H9 (cell line): ENCODE measurements at regions not wholly inside any gene's neighbourhood (a gene's known extent, or its start where the extent isn't known, plus 50 kb on each side); places are given as distances from the start of the nearest gene placed in this dataset.

Source experiments
- DNase-seq: peaks from one replicate; pipeline ENCODE4 v3.0.0-alpha.2; 2017
- H2AFZ ChIP-seq: one replicate; pipeline ENCODE4 v1.6.1; 2013; ENCODE audit warnings: mild to moderate bottlenecking, low read length, control low read depth, moderate library complexity
- H2AK5ac ChIP-seq: 2 replicates; pipeline ENCODE4 v1.6.1; 2013; ENCODE audit warnings: low read length, control low read depth, mixed read lengths; ENCODE audit not compliant: insufficient read length
- H2BK120ac ChIP-seq: one replicate; pipeline ENCODE4 v1.6.1; 2013; ENCODE audit warnings: low read depth, mild to moderate bottlenecking, low read length, control low read depth, inconsistent platforms; ENCODE audit not compliant: poor library complexity, severe bottlenecking
- H2BK12ac ChIP-seq: 2 replicates; pipeline ENCODE4 v1.6.1; 2013; ENCODE audit warnings: low read length, control low read depth, mixed read lengths, low read depth; ENCODE audit not compliant: insufficient read length
- H2BK15ac ChIP-seq: 2 replicates; pipeline ENCODE4 v1.6.1; 2013; ENCODE audit warnings: low read depth, low read length, control low read depth
- H2BK20ac ChIP-seq: one replicate; pipeline ENCODE4 v1.6.1; 2013; ENCODE audit warnings: low read depth, mild to moderate bottlenecking, low read length, control low read depth, inconsistent platforms; ENCODE audit not compliant: poor library complexity, severe bottlenecking
- H2BK5ac ChIP-seq: 2 replicates; pipeline ENCODE4 v1.6.1; 2013; ENCODE audit warnings: low read length, control low read depth, mixed read lengths; ENCODE audit not compliant: insufficient read length
- H3K14ac ChIP-seq: 2 replicates; pipeline ENCODE4 v1.6.1; 2013; ENCODE audit warnings: low read length, control low read depth; ENCODE audit not compliant: insufficient read depth
- H3K18ac ChIP-seq: 2 replicates; pipeline ENCODE4 v1.6.1; 2013; ENCODE audit warnings: low read depth, mild to moderate bottlenecking, mixed read lengths, low read length, control low read depth; ENCODE audit not compliant: insufficient read length
- H3K23ac ChIP-seq: 2 replicates; pipeline ENCODE4 v1.6.1; 2013; ENCODE audit warnings: low read length, control low read depth, mixed read lengths, low read depth; ENCODE audit not compliant: insufficient read length
- H3K23me2 ChIP-seq: 2 replicates; pipeline ENCODE4 v1.6.1; 2013; ENCODE audit warnings: low read depth, mild to moderate bottlenecking, mixed read lengths, low read length, control low read depth; ENCODE audit not compliant: insufficient read length, poor library complexity, severe bottlenecking
- H3K27ac ChIP-seq: 2 replicates; pipeline ENCODE4 v1.5.1; 2013; ENCODE audit warnings: low read length, control low read depth, mixed read lengths, low read depth; ENCODE audit not compliant: insufficient read length
- H3K27me3 ChIP-seq: 2 replicates; pipeline ENCODE4 v1.6.1; 2013; ENCODE audit warnings: low read length, control low read depth, inconsistent platforms; ENCODE audit not compliant: insufficient read depth
- H3K4ac ChIP-seq: 2 replicates; pipeline ENCODE4 v1.6.1; 2013; ENCODE audit warnings: low read depth, mild to moderate bottlenecking, control low read depth, inconsistent platforms, low read length, moderate library complexity
- H3K4me1 ChIP-seq: 2 replicates; pipeline ENCODE4 v1.6.1; 2013; ENCODE audit warnings: low read length, control low read depth, inconsistent platforms; ENCODE audit not compliant: insufficient read depth
- H3K4me2 ChIP-seq: 2 replicates; pipeline ENCODE4 v1.6.1; 2013; ENCODE audit warnings: low read length, control low read depth, mixed read lengths; ENCODE audit not compliant: insufficient read length, insufficient read depth
- H3K56ac ChIP-seq: 2 replicates; pipeline ENCODE4 v1.6.1; 2013; ENCODE audit warnings: low read depth, mild to moderate bottlenecking, mixed read lengths, low read length, control low read depth; ENCODE audit not compliant: insufficient read length
- H3K79me1 ChIP-seq: 2 replicates; pipeline ENCODE4 v1.6.1; 2013; ENCODE audit warnings: low read depth, mild to moderate bottlenecking, moderate library complexity, low read length, control low read depth, inconsistent platforms; ENCODE audit not compliant: insufficient read depth, poor library complexity, severe bottlenecking
- H3K79me2 ChIP-seq: 2 replicates; pipeline ENCODE4 v1.6.1; 2013; ENCODE audit warnings: low read length, control low read depth, inconsistent platforms; ENCODE audit not compliant: insufficient read depth
- H3K9ac ChIP-seq: 2 replicates; pipeline ENCODE4 v1.6.1; 2013; ENCODE audit warnings: low read length, control low read depth, mixed read lengths; ENCODE audit not compliant: insufficient read length; ENCODE audit errors: extremely low read depth
- H3K9me3 ChIP-seq: one replicate; pipeline ENCODE4 v1.6.1; 2013; ENCODE audit warnings: low read depth, low read length, inconsistent platforms; ENCODE audit not compliant: control insufficient read depth
- H3T11ph ChIP-seq: one replicate; pipeline ENCODE4 v1.6.1; 2013; ENCODE audit warnings: mild to moderate bottlenecking, low read length, control low read depth, inconsistent platforms
- H4K20me1 ChIP-seq: one replicate; pipeline ENCODE4 v1.6.1; 2013; ENCODE audit not compliant: control insufficient read depth, insufficient read length, insufficient read depth
- H4K5ac ChIP-seq: 2 replicates; pipeline ENCODE4 v1.6.1; 2013; ENCODE audit warnings: low read depth, mild to moderate bottlenecking, mixed read lengths, low read length, control low read depth; ENCODE audit not compliant: insufficient read length
- H4K8ac ChIP-seq: replicated peaks from 2 replicates; pipeline ENCODE4 v1.6.1; 2013; ENCODE audit warnings: low read length, control low read depth, mixed read lengths, low read depth; ENCODE audit not compliant: insufficient read length
- H4K91ac ChIP-seq: 2 replicates; pipeline ENCODE4 v1.6.1; 2013; ENCODE audit warnings: low read depth, mild to moderate bottlenecking, moderate library complexity, mixed read lengths, low read length, control low read depth; ENCODE audit not compliant: insufficient read length
- H3K27ac Mint-ChIP-seq, 3 experiments: 2 replicates in 2 of 3; 3 replicates in 1 of 3; pipeline ENCODE4 v1.8.0; 2020 to 2021; ENCODE audit warnings: mixed read lengths in 3 of 3, mild to moderate bottlenecking in 1 of 3, moderate library complexity in 1 of 3
- H3K27me3 Mint-ChIP-seq: 2 replicates; pipeline ENCODE4 v1.8.0; 2021; ENCODE audit warnings: low read depth, mild to moderate bottlenecking, moderate library complexity, mixed read lengths
- H3K36me3 Mint-ChIP-seq, 3 experiments: 2 replicates in 2 of 3; 3 replicates in 1 of 3; pipeline ENCODE4 v1.8.0; 2020 to 2021; ENCODE audit warnings: low read depth in 3 of 3, mixed read lengths in 3 of 3; ENCODE audit not compliant: insufficient read depth in 1 of 3
- H3K4me1 Mint-ChIP-seq, 2 experiments: 2 replicates each; pipeline ENCODE4 v1.8.0; 2020; ENCODE audit warnings: mixed read lengths in 2 of 2
- H3K4me3 Mint-ChIP-seq, 2 experiments: 2 replicates in 1 of 2; 3 replicates in 1 of 2; pipeline ENCODE4 v1.8.0; 2020 to 2021; ENCODE audit warnings: mild to moderate bottlenecking in 2 of 2, mixed read lengths in 2 of 2, moderate library complexity in 1 of 2
- H3K9me3 Mint-ChIP-seq, 2 experiments: 2 replicates in 1 of 2; 3 replicates in 1 of 2; pipeline ENCODE4 v1.8.0; 2020; ENCODE audit warnings: mild to moderate bottlenecking in 2 of 2, mixed read lengths in 2 of 2, moderate library complexity in 1 of 2
- CTCF ChIP-seq: fragments of 200-600 bp; sonication (generic); conservative IDR thresholded peaks from 3 replicates; pipeline ENCODE4 v1.8.0; 2021; ENCODE audit warnings: antibody characterized with exemption, mild to moderate bottlenecking
- WGBS: extraction: QIAGEN DNeasy Blood & Tissue Kit; methylation state at CpG from one replicate; pipeline ENCODE4 v1.1.7; 2013; ENCODE audit warnings: missing lambda C conversion rate, low lambda C conversion rate, mixed read lengths; ENCODE audit not compliant: insufficient read length; ENCODE audit errors: extremely low coverage; 5-methylcytosine and 5-hydroxymethylcytosine counted together

- Mint-ChIP-seq H3K4me3 (no peak overlapping the region), H3K27me3 (peaks cover 4% of the 10 kb centered on the region), H3K27ac (no peak overlapping the region), H3K4me1 (no peaks in the 10 kb centered on the region), H3K36me3 (no peaks in the 10 kb centered on the region), H3K9me3 (peaks cover 0 to 5% of the 10 kb centered on the region in 2 experiments; a peak in 4 of 5 replicates)
- Histone ChIP-seq H3K23ac (no peak overlapping the region), H3T11ph (no peak overlapping the region), H2AK5ac (no peak overlapping the region), H4K20me1 (no peaks in the 10 kb centered on the region), H3K9ac (no peak overlapping the region), H2BK15ac (no peak overlapping the region), H3K9me3 (no peaks in the 10 kb centered on the region), H2BK12ac (no peak overlapping the region), H3K56ac (no peak overlapping the region), H2AFZ (no peak overlapping the region), H4K8ac (no peak overlapping the region), H3K27ac (no peak overlapping the region), H3K4me2 (no peak overlapping the region), H2BK5ac (no peak overlapping the region), H3K14ac (no peak overlapping the region), H3K79me2 (no peaks in the 10 kb centered on the region), H3K18ac (no peak overlapping the region), H3K4ac (no peak overlapping the region), H4K91ac (no peak overlapping the region), H3K27me3 (no peaks in the 10 kb centered on the region), H3K23me2 (no peaks in the 10 kb centered on the region), H3K79me1 (no peaks in the 10 kb centered on the region), H4K5ac (no peak overlapping the region), H3K4me1 (no peaks in the 10 kb centered on the region), H2BK120ac (no peak overlapping the region), H2BK20ac (no peak overlapping the region)
- no peak for DNase-seq
- no CpG with 5 or more reads among the region's 3 CpGs for WGBS
- no peak for TF ChIP-seq CTCF
Observed at GRCh38 chr10:9061871-9062270, 1007.4 kb downstream of the GATA3 start.
